ENCODE measurements at regions not wholly inside any gene's neighbourhood (a gene's known extent, or its start where the extent isn't known, plus 50 kb on each side); places are given as distances from the start of the nearest gene placed in this dataset.

DNA sequence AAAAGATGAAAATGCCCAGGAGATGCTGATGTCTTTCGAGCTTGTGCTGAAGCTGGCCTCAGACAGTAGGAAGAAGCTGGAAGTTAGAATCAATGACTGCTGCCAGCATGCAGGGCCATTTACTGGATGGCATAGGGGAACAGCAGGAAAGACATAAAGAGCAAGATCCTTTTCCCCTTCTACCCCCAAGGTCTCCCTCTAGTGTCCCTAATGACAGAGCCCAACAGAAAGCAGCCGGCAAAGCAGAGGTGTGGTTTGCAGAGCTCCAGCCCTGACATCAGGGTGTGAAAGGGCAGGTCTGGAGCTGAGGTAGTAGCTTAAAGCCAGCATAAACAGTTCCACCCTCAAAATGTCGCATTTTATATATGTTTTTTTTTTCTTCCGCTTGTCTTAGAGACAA lies 1560.7 kb upstream of the TMEM132C start:
- TF ChIP-seq CTCF (IDR thresholded peaks at IDR 0.05; ENCODE audit: control extremely low read depth, extremely low read depth) = no peak
- ATAC-seq (ENCODE audit: insufficient read depth, low FRiP score) (no peak), DNase-seq (no peak)
- no peak overlapping the region for H3K4me3 ChIP-seq
- no peak overlapping the region for H3K9ac ChIP-seq (ENCODE audit: insufficient read depth in 1 of 2, low read length in 2 of 2)
- H3K27ac ChIP-seq (ENCODE audit: low read depth in 1 of 2, low read length in 1 of 2) = no peak overlapping the region
- 31 to 41% methylated on average over 4 of the region's 4 CpGs for whole genome bisulfite sequencing, 2 donors
- H3K9me3 ChIP-seq (ENCODE audit: control insufficient read depth in 4 of 4, insufficient read depth in 3 of 4, low read length in 3 of 4) = no peaks in the 10 kb centered on the region
- H3K4me1 ChIP-seq (ENCODE audit: control insufficient read depth in 5 of 5, insufficient read depth in 5 of 5, low read length in 5 of 5) = no peaks in the 10 kb centered on the region
- no peaks in the 10 kb centered on the region for H3K27me3 ChIP-seq (ENCODE audit: control insufficient read depth in 3 of 3, insufficient read depth in 3 of 3, low read length in 2 of 3)
- H3K36me3 ChIP-seq (ENCODE audit: control insufficient read depth in 4 of 4, insufficient read depth in 4 of 4, low read length in 4 of 4) = no peaks in the 10 kb centered on the region

GRCh38 chr12:126708492-126708896 lies 1558.5 kb upstream of the TMEM132C start:
- Histone ChIP-seq H3K27me3 (ENCODE audit: control insufficient read depth in 3 of 3, insufficient read depth in 3 of 3, low read length in 2 of 3) (no peaks in the 10 kb centered on the region), H3K9ac (ENCODE audit: insufficient read depth in 1 of 2, low read length in 2 of 2) (no peak overlapping the region), H3K4me3 (no peak overlapping the region), H3K4me1 (ENCODE audit: control insufficient read depth in 5 of 5, insufficient read depth in 5 of 5, low read length in 5 of 5) (no peaks in the 10 kb centered on the region), H3K27ac (ENCODE audit: low read depth in 1 of 2, low read length in 1 of 2) (no peak overlapping the region), H3K36me3 (ENCODE audit: control insufficient read depth in 4 of 4, insufficient read depth in 4 of 4, low read length in 4 of 4) (no peaks in the 10 kb centered on the region), H3K9me3 (ENCODE audit: control insufficient read depth in 4 of 4, insufficient read depth in 3 of 4, low read length in 3 of 4) (no peaks in the 10 kb centered on the region)
- 46 to 73% methylated on average over 3 of the region's 3 CpGs for WGBS, 2 donors
- DNase-seq = no peak
- no peak for ATAC-seq (ENCODE audit: insufficient read depth, low FRiP score)
- TF ChIP-seq CTCF (IDR thresholded peaks at IDR 0.05; ENCODE audit: control extremely low read depth, extremely low read depth) = no peak

DNA sequence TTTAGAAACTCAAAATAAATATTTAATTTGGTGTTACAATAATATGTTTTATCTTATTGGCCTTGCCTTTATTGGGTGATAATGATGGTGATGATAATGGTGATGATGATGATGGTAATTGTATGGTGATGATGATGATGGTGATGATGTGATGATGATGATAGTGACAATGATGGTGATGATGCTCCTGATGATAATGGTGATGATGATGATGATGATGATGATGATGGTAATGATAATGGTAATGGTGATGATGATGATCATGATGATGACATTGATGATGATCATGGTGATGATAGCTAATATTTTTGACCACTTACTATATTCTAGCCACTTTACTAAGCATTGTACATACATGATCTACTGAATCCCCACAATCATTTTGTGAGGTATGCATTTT lies 1548.6 kb upstream of the TMEM132C start:
- Histone ChIP-seq H3K4me1 (ENCODE audit: control insufficient read depth in 5 of 5, insufficient read depth in 5 of 5, low read length in 5 of 5) (peaks cover 0 to 1% (median 0%) of the 10 kb centered on the region in 5 donors), H3K27ac (ENCODE audit: low read depth in 1 of 2, low read length in 1 of 2) (no peak overlapping the region), H3K9ac (ENCODE audit: insufficient read depth in 1 of 2, low read length in 2 of 2) (no peak overlapping the region), H3K9me3 (ENCODE audit: control insufficient read depth in 4 of 4, insufficient read depth in 3 of 4, low read length in 3 of 4) (peaks cover 0 to 3% (median 2%) of the 10 kb centered on the region in 4 donors), H3K36me3 (ENCODE audit: control insufficient read depth in 4 of 4, insufficient read depth in 4 of 4, low read length in 4 of 4) (no peaks in the 10 kb centered on the region), H3K27me3 (ENCODE audit: control insufficient read depth in 3 of 3, insufficient read depth in 3 of 3, low read length in 2 of 3) (peaks cover 0 to 2% (median 0%) of the 10 kb centered on the region in 3 donors), H3K4me3 (no peak overlapping the region)
- DNase-seq = no peak
- no peak for TF ChIP-seq CTCF (IDR thresholded peaks at IDR 0.05; ENCODE audit: control extremely low read depth, extremely low read depth)
- ATAC-seq (ENCODE audit: insufficient read depth, low FRiP score) = no peak
